Mesendoderm (in vitro differentiated cells): ENCODE measurements at regions not wholly inside any gene's neighbourhood (a gene's known extent, or its start where the extent isn't known, plus 50 kb on each side); places are given as distances from the start of the nearest gene placed in this dataset.

Experiments
- DNase-seq: peaks from one replicate; pipeline ENCODE4 v3.0.0; 2013
- H2AK5ac ChIP-seq: 2 replicates; pipeline ENCODE4 v1.6.1; 2013; ENCODE audit warnings: low read length, inconsistent platforms
- H2BK120ac ChIP-seq: 2 replicates; pipeline ENCODE4 v1.6.1; 2013; ENCODE audit warnings: low read depth, mild to moderate bottlenecking, low read length, moderate library complexity, mixed read lengths
- H2BK15ac ChIP-seq: replicated peaks from 2 replicates; pipeline ENCODE4 v1.6.1; 2013; ENCODE audit warnings: low read depth, mild to moderate bottlenecking, moderate library complexity
- H2BK5ac ChIP-seq: 2 replicates; pipeline ENCODE4 v1.6.1; 2013; ENCODE audit warnings: low read length, inconsistent platforms
- H3K18ac ChIP-seq: 2 replicates; pipeline ENCODE4 v1.6.1; 2013; ENCODE audit warnings: mild to moderate bottlenecking, low read length, mixed read lengths
- H3K23ac ChIP-seq: one replicate; pipeline ENCODE4 v1.6.1; 2013; ENCODE audit warnings: low read length
- H3K27ac ChIP-seq: 2 replicates; pipeline ENCODE4 v1.5.1; 2013; ENCODE audit warnings: low read depth, mild to moderate bottlenecking, inconsistent platforms, low read length, moderate library complexity
- H3K27me3 ChIP-seq: 2 replicates; pipeline ENCODE4 v1.6.1; 2013; ENCODE audit warnings: low read length, control low read depth, mild to moderate bottlenecking, inconsistent platforms; ENCODE audit not compliant: insufficient read depth, poor library complexity
- H3K36me3 ChIP-seq: 2 replicates; pipeline ENCODE4 v1.6.1; 2013; ENCODE audit warnings: low read length, inconsistent platforms; ENCODE audit not compliant: control insufficient read depth, insufficient read depth
- H3K4ac ChIP-seq: one replicate; pipeline ENCODE4 v1.6.1; 2013; ENCODE audit warnings: low read depth, mild to moderate bottlenecking, low read length, moderate library complexity
- H3K4me1 ChIP-seq: 2 replicates; pipeline ENCODE4 v1.6.1; 2013; ENCODE audit warnings: low read depth, low read length, inconsistent platforms; ENCODE audit not compliant: control insufficient read depth
- H3K4me2 ChIP-seq: 2 replicates; pipeline ENCODE4 v1.6.1; 2013; ENCODE audit warnings: low read length
- H3K4me3 ChIP-seq: 2 replicates; pipeline ENCODE4 v1.5.1; 2013; ENCODE audit warnings: mild to moderate bottlenecking, low read length
- H3K56ac ChIP-seq: one replicate; pipeline ENCODE4 v1.6.1; 2013; ENCODE audit warnings: low read length
- H3K79me1 ChIP-seq: 2 replicates; pipeline ENCODE4 v1.6.1; 2013; ENCODE audit warnings: low read length, inconsistent platforms
- H3K79me2 ChIP-seq: 2 replicates; pipeline ENCODE4 v1.6.1; 2013; ENCODE audit warnings: mild to moderate bottlenecking, low read length; ENCODE audit not compliant: control insufficient read depth, insufficient read depth
- H3K9ac ChIP-seq: 2 replicates; pipeline ENCODE4 v1.6.1; 2013; ENCODE audit warnings: low read length, inconsistent platforms
- H4K5ac ChIP-seq: one replicate; pipeline ENCODE4 v1.6.1; 2013; ENCODE audit warnings: low read length
- H4K8ac ChIP-seq: one replicate; pipeline ENCODE4 v1.6.1; 2013; ENCODE audit warnings: low read depth, mild to moderate bottlenecking, control low read depth, low read length, moderate library complexity
- WGBS: extraction: QIAGEN DNeasy Blood & Tissue Kit; methylation state at CpG from one replicate; pipeline ENCODE4 v1.1.7; 2013; ENCODE audit warnings: low lambda C conversion rate, missing lambda C conversion rate; ENCODE audit not compliant: insufficient coverage; ENCODE audit errors: extremely low coverage; 5-methylcytosine and 5-hydroxymethylcytosine counted together

GRCh38 chr17:79356839-79357447 lies 253.9 kb downstream of the RBFOX3 start:
- H2BK5ac ChIP-seq = no peak overlapping the region

GRCh38 chr17:79355165-79355564 lies 255.7 kb downstream of the RBFOX3 start:
- no peak overlapping the region for H2BK15ac ChIP-seq
- WGBS = no CpG with 5 or more reads among the region's 12 CpGs

More at GRCh38 chr17:79356839-79357447, 253.9 kb downstream of the RBFOX3 start:
- Histone ChIP-seq H2AK5ac (no peak overlapping the region), H4K5ac (no peak overlapping the region), H3K23ac (no peak overlapping the region), H3K36me3 (no peaks in the 10 kb centered on the region), H3K56ac (no peak overlapping the region), H3K27ac (no peak overlapping the region), H3K4ac (no peak overlapping the region), H2BK15ac (no peak overlapping the region), H3K4me3 (no peak overlapping the region), H3K27me3 (no peaks in the 10 kb centered on the region), H4K8ac (no peak overlapping the region), H3K79me2 (no peaks in the 10 kb centered on the region), H3K9ac (no peak overlapping the region), H3K4me2 (no peak overlapping the region), H3K18ac (no peak overlapping the region), H3K79me1 (no peaks in the 10 kb centered on the region), H3K4me1 (no peaks in the 10 kb centered on the region), H2BK120ac (no peak overlapping the region)
- no peak for DNase-seq
- WGBS = no CpG with 5 or more reads among the region's 16 CpGs

GRCh38 chr17:79354173-79354820 lies 256.6 kb downstream of the RBFOX3 start:
- H2BK120ac ChIP-seq = no peak overlapping the region
- H4K5ac ChIP-seq = no peak overlapping the region
- no peaks in the 10 kb centered on the region for H3K79me1 ChIP-seq
- H3K4me2 ChIP-seq = no peak overlapping the region
- no peak for DNase-seq
- no peak overlapping the region for H3K18ac ChIP-seq
- no peak overlapping the region for H2AK5ac ChIP-seq
- H3K36me3 ChIP-seq = no peaks in the 10 kb centered on the region
- H3K56ac ChIP-seq = no peak overlapping the region
- no peaks in the 10 kb centered on the region for H3K27me3 ChIP-seq
- H2BK15ac ChIP-seq = no peak overlapping the region
- no peak overlapping the region for H3K4ac ChIP-seq
- H3K79me2 ChIP-seq = no peaks in the 10 kb centered on the region
- H3K23ac ChIP-seq = no peak overlapping the region
- no peak overlapping the region for H3K27ac ChIP-seq
- no CpG with 5 or more reads among the region's 15 CpGs for WGBS
- no peak overlapping the region for H4K8ac ChIP-seq
- H3K9ac ChIP-seq = no peak overlapping the region
- no peaks in the 10 kb centered on the region for H3K4me1 ChIP-seq
- H3K4me3 ChIP-seq = no peak overlapping the region
- no peak overlapping the region for H2BK5ac ChIP-seq

More at GRCh38 chr17:79355165-79355564, 255.7 kb downstream of the RBFOX3 start:
- Histone ChIP-seq H4K8ac (no peak overlapping the region), H3K56ac (no peak overlapping the region), H3K36me3 (no peaks in the 10 kb centered on the region), H3K4me1 (no peaks in the 10 kb centered on the region), H3K4me3 (no peak overlapping the region), H2BK120ac (no peak overlapping the region), H3K18ac (no peak overlapping the region), H3K4me2 (no peak overlapping the region), H4K5ac (no peak overlapping the region), H2AK5ac (no peak overlapping the region), H3K79me1 (no peaks in the 10 kb centered on the region), H3K79me2 (no peaks in the 10 kb centered on the region), H3K9ac (no peak overlapping the region), H3K4ac (no peak overlapping the region), H3K27me3 (no peaks in the 10 kb centered on the region), H3K27ac (no peak overlapping the region), H2BK5ac (no peak overlapping the region), H3K23ac (no peak overlapping the region)
- no peak for DNase-seq

- DNase-seq = no peak
- H4K8ac ChIP-seq = no peak overlapping the region
- no peaks in the 10 kb centered on the region for H3K36me3 ChIP-seq
- H3K4me3 ChIP-seq = no peak overlapping the region
- H2BK5ac ChIP-seq = no peak overlapping the region
- no peak overlapping the region for H3K18ac ChIP-seq
- no peaks in the 10 kb centered on the region for H3K27me3 ChIP-seq
- no CpG with 5 or more reads among the region's 14 CpGs for WGBS
- H2BK120ac ChIP-seq = no peak overlapping the region
- no peaks in the 10 kb centered on the region for H3K4me1 ChIP-seq
- H3K23ac ChIP-seq = no peak overlapping the region
- H4K5ac ChIP-seq = no peak overlapping the region
- no peak overlapping the region for H3K27ac ChIP-seq
- H2AK5ac ChIP-seq = no peak overlapping the region
- H3K4ac ChIP-seq = no peak overlapping the region
- H3K79me2 ChIP-seq = no peaks in the 10 kb centered on the region
- H2BK15ac ChIP-seq = no peak overlapping the region
- H3K56ac ChIP-seq = no peak overlapping the region
- H3K79me1 ChIP-seq = no peaks in the 10 kb centered on the region
- no peak overlapping the region for H3K9ac ChIP-seq
- H3K4me2 ChIP-seq = no peak overlapping the region
Observed at GRCh38 chr17:79353548-79353947, 257.3 kb downstream of the RBFOX3 start.

GRCh38 chr17:79353016-79353415 lies 257.8 kb downstream of the RBFOX3 start:
- Histone ChIP-seq H3K4me3 (no peak overlapping the region), H3K23ac (no peak overlapping the region), H2BK15ac (no peak overlapping the region), H3K27me3 (no peaks in the 10 kb centered on the region), H3K4ac (no peak overlapping the region), H3K56ac (no peak overlapping the region), H3K79me1 (no peaks in the 10 kb centered on the region), H2BK5ac (no peak overlapping the region), H3K27ac (no peak overlapping the region), H4K5ac (no peak overlapping the region), H2AK5ac (no peak overlapping the region), H3K36me3 (no peaks in the 10 kb centered on the region), H3K79me2 (no peaks in the 10 kb centered on the region), H3K4me2 (no peak overlapping the region), H4K8ac (no peak overlapping the region), H3K4me1 (no peaks in the 10 kb centered on the region), H2BK120ac (no peak overlapping the region), H3K9ac (no peak overlapping the region), H3K18ac (no peak overlapping the region)
- DNase-seq = no peak
- no CpG with 5 or more reads among the region's 8 CpGs for WGBS

GRCh38 chr17:79350533-79350932 lies 260.3 kb downstream of the RBFOX3 start:
- DNase-seq = no peak
- Histone ChIP-seq H3K4me3 (no peak overlapping the region), H3K4me2 (no peak overlapping the region), H3K4ac (no peak overlapping the region), H3K4me1 (no peaks in the 10 kb centered on the region), H4K5ac (no peak overlapping the region), H2BK120ac (no peak overlapping the region), H2AK5ac (no peak overlapping the region), H3K9ac (no peak overlapping the region), H2BK15ac (no peak overlapping the region), H3K18ac (no peak overlapping the region), H3K23ac (no peak overlapping the region), H3K36me3 (no peaks in the 10 kb centered on the region), H3K79me2 (no peaks in the 10 kb centered on the region), H3K79me1 (no peaks in the 10 kb centered on the region), H3K27me3 (no peaks in the 10 kb centered on the region), H3K56ac (no peak overlapping the region), H4K8ac (no peak overlapping the region), H2BK5ac (no peak overlapping the region), H3K27ac (no peak overlapping the region)
- WGBS = no CpG with 5 or more reads among the region's 7 CpGs
